Activated CD4-positive, CD25-positive, alpha-beta regulatory T cell treated with anti-CD3 and anti-CD28 coated beads, Interleukin-2, amount 50 U/mL, for 72 hours (primary cell): ENCODE measurements at regions not wholly inside any gene's neighbourhood (a gene's known extent, or its start where the extent isn't known, plus 50 kb on each side); places are given as distances from the start of the nearest gene placed in this dataset.
"Not testable (repeated sequence)": the region's sequence is repeated elsewhere in the genome, so short reads cannot be mapped to it uniquely, and the experiment has no call there.

Experiments used
- DNase-seq: peaks from one replicate; pipeline ENCODE4 v3.0.0; 2021

- no peak for DNase-seq
These were observed 638.6 kb downstream of the TYW1 start for GRCh38 chr7:67635271-67635670.

GRCh38 chr7:67636348-67637022 is 639.9 kb downstream of the TYW1 start:
- DNase-seq, result no peak

GRCh38 chr7:67637023-67637358 is 640.4 kb downstream of the TYW1 start:
- no peak for DNase-seq

- DNase-seq, result not testable (repeated sequence)
These were observed 645.9 kb downstream of the TYW1 start for GRCh38 chr7:67642542-67642941.

GRCh38 chr7:67644151-67644550 is 647.5 kb downstream of the TYW1 start:
- DNase-seq, result no peak

- no peak for DNase-seq
These were observed 656.3 kb downstream of the TYW1 start for GRCh38 chr7:67652937-67653336.

GRCh38 chr7:67653856-67654454 is 657.3 kb downstream of the TYW1 start:
- no peak for DNase-seq

- no peak for DNase-seq
These were observed 658.0 kb downstream of the TYW1 start for GRCh38 chr7:67654642-67655041.

- no peak for DNase-seq
These were observed 658.5 kb downstream of the TYW1 start for GRCh38 chr7:67655168-67655567.

- no peak for DNase-seq
These were observed 662.5 kb downstream of the TYW1 start for GRCh38 chr7:67659091-67659490.

GRCh38 chr7:67662804-67663203 is 666.2 kb downstream of the TYW1 start:
- DNase-seq, result no peak

- DNase-seq, result no peak
These were observed 667.0 kb downstream of the TYW1 start for GRCh38 chr7:67663644-67664043.

GRCh38 chr7:67666359-67666758 is 669.7 kb downstream of the TYW1 start:
- DNase-seq, result not testable (repeated sequence)

GRCh38 chr7:67671006-67671548 is 674.4 kb downstream of the TYW1 start:
- no peak for DNase-seq

- DNase-seq, result no peak
These were observed 677.2 kb downstream of the TYW1 start for GRCh38 chr7:67673861-67674260.

GRCh38 chr7:67674862-67675261 is 678.2 kb downstream of the TYW1 start:
- DNase-seq, result not testable (repeated sequence)

GRCh38 chr7:67675971-67676370 is 679.3 kb downstream of the TYW1 start:
- DNase-seq, result no peak

- DNase-seq, result no peak
These were observed 681.8 kb downstream of the TYW1 start for GRCh38 chr7:67678419-67678818.

- DNase-seq, result no peak
These were observed 687.0 kb downstream of the TYW1 start for GRCh38 chr7:67683628-67684027.

- no peak for DNase-seq
These were observed 694.1 kb downstream of the TYW1 start for GRCh38 chr7:67690700-67691099.

GRCh38 chr7:67692425-67692824 is 695.8 kb downstream of the TYW1 start:
- DNase-seq, result no peak

- DNase-seq, result no peak
These were observed 699.5 kb downstream of the TYW1 start for GRCh38 chr7:67696124-67696523.

GRCh38 chr7:67696878-67697277 is 700.2 kb downstream of the TYW1 start:
- no peak for DNase-seq

- DNase-seq, result no peak
These were observed 701.7 kb downstream of the TYW1 start for GRCh38 chr7:67698354-67698753.

- DNase-seq, result no peak
These were observed 709.2 kb downstream of the TYW1 start for GRCh38 chr7:67705850-67706249.
